ENCODE measurements at regions not wholly inside any gene's neighbourhood (a gene's known extent, or its start where the extent isn't known, plus 50 kb on each side); places are given as distances from the start of the nearest gene placed in this dataset.

GRCh38 chr1:238281418-238281817 lies 390.7 kb upstream of the ZP4 start:
- peak; percentile 45 for DNase-seq (ENCODE audit: low read depth)

- no peak for DNase-seq (ENCODE audit: low read depth)
These were observed 389.1 kb upstream of the ZP4 start for GRCh38 chr1:238279694-238280380.

- no peak for DNase-seq (ENCODE audit: low read depth)
These were observed 381.4 kb upstream of the ZP4 start for GRCh38 chr1:238272145-238272544.

GRCh38 chr1:238265866-238266265 lies 375.1 kb upstream of the ZP4 start:
- DNase-seq (ENCODE audit: low read depth) = no peak

- DNase-seq (ENCODE audit: low read depth) = no peak
These were observed 374.2 kb upstream of the ZP4 start for GRCh38 chr1:238264951-238265350.

- DNase-seq (ENCODE audit: low read depth) = no peak
These were observed 367.8 kb upstream of the ZP4 start for GRCh38 chr1:238258510-238258909.

GRCh38 chr1:238257018-238257621 lies 366.4 kb upstream of the ZP4 start:
- DNase-seq (ENCODE audit: low read depth) = no peak

- DNase-seq (ENCODE audit: low read depth) = no peak
These were observed 364.2 kb upstream of the ZP4 start for GRCh38 chr1:238254935-238255334.

GRCh38 chr1:238252033-238252802 lies 361.5 kb upstream of the ZP4 start:
- DNase-seq (ENCODE audit: low read depth) = peak; percentile 46

- DNase-seq (ENCODE audit: low read depth) = no peak
These were observed 357.6 kb upstream of the ZP4 start for GRCh38 chr1:238248356-238248755.

GRCh38 chr1:238242181-238242580 lies 351.5 kb upstream of the ZP4 start:
- no peak for DNase-seq (ENCODE audit: low read depth)

- DNase-seq (ENCODE audit: low read depth) = no peak
These were observed 350.9 kb upstream of the ZP4 start for GRCh38 chr1:238241607-238242006.

- DNase-seq (ENCODE audit: low read depth) = no peak
These were observed 348.6 kb upstream of the ZP4 start for GRCh38 chr1:238239343-238239742.

GRCh38 chr1:238233966-238234365 lies 343.2 kb upstream of the ZP4 start:
- no peak for DNase-seq (ENCODE audit: low read depth)

- no peak for DNase-seq (ENCODE audit: low read depth)
These were observed 341.5 kb upstream of the ZP4 start for GRCh38 chr1:238232084-238232710.

GRCh38 chr1:238226810-238227209 lies 336.1 kb upstream of the ZP4 start:
- no peak for DNase-seq (ENCODE audit: low read depth)

- peak; percentile 26 for DNase-seq (ENCODE audit: low read depth)
These were observed 332.4 kb upstream of the ZP4 start for GRCh38 chr1:238223076-238223640.

GRCh38 chr1:238221738-238222137 lies 331.0 kb upstream of the ZP4 start:
- DNase-seq (ENCODE audit: low read depth) = no peak

GRCh38 chr1:238214449-238214848 lies 323.7 kb upstream of the ZP4 start:
- no peak for DNase-seq (ENCODE audit: low read depth)

- no peak for DNase-seq (ENCODE audit: low read depth)
These were observed 314.4 kb upstream of the ZP4 start for GRCh38 chr1:238205045-238205662.

GRCh38 chr1:238201992-238202391 lies 311.3 kb upstream of the ZP4 start:
- DNase-seq (ENCODE audit: low read depth) = no peak

- DNase-seq (ENCODE audit: low read depth) = no peak
These were observed 308.6 kb upstream of the ZP4 start for GRCh38 chr1:238199325-238199724.
